HG03039 (cell line): ENCODE measurements at regions not wholly inside any gene's neighbourhood (a gene's known extent, or its start where the extent isn't known, plus 50 kb on each side); places are given as distances from the start of the nearest gene placed in this dataset.

Experiments
- ATAC-seq: cut with Tn5 transposase; IDR thresholded peaks from one replicate; pipeline ENCODE4 v1.9.1; 2021; ENCODE audit warnings: mild to moderate bottlenecking, moderate library complexity; ENCODE audit not compliant: unreplicated experiment

DNA sequence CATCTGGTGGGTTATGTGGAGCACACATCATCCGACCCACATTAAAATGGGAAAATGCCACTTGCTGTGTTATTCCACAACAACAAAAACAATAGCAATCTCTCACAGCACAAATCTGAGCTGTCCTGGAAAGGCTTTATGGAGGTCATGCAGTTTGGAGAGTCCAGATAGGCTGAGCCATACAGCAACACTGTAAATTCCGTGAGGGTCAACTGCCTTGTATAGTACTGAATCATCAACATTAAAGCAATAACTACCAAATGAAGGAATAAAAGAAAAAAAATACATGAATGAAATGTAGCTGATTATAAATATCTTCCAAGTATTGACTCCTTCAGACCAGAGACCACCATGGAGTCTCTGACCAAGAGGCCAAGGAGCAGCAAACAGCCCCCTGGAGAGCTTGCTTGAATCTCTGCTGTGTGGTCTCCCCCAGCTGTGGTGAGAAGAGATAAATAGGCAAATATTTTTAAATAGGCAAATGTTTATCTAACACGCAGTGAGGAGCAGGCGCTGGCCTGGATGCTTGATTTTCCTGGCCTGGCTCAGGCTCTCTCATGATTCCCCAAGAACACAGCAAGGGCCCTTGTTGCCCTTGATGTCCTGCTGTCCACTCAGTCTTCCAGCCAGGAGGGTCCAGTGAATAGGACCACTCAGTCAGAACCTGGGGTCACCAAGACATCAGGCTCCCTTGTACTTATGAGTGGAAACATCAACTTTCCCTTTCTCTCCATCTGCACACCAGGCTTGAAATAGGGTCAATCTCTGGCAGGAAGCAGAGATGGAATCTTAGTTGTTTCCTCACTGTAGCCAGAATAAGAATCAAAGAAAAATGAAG is 1021.3 kb downstream of the XPNPEP1 start:
- ATAC-seq, result no peak

DNA sequence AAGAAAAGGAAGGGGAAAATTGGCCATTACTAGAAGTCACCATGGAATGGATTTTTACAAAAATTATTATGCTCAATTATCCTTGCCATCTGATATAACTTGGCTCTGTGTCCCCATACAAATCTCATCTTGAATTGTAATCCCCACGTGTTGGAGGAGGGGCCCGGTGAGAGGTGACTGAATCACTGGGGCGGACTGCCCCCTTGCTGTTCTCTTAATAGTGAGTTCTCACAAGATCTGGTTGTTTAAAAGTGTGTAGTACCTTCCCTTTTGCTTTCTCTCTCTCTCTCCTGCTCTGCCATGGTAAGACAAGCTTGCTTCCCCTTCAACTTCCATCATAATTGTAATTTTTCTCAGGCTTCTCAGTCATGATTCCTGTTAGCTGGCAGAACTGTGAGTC is 1023.6 kb downstream of the XPNPEP1 start:
- ATAC-seq, result no peak

DNA sequence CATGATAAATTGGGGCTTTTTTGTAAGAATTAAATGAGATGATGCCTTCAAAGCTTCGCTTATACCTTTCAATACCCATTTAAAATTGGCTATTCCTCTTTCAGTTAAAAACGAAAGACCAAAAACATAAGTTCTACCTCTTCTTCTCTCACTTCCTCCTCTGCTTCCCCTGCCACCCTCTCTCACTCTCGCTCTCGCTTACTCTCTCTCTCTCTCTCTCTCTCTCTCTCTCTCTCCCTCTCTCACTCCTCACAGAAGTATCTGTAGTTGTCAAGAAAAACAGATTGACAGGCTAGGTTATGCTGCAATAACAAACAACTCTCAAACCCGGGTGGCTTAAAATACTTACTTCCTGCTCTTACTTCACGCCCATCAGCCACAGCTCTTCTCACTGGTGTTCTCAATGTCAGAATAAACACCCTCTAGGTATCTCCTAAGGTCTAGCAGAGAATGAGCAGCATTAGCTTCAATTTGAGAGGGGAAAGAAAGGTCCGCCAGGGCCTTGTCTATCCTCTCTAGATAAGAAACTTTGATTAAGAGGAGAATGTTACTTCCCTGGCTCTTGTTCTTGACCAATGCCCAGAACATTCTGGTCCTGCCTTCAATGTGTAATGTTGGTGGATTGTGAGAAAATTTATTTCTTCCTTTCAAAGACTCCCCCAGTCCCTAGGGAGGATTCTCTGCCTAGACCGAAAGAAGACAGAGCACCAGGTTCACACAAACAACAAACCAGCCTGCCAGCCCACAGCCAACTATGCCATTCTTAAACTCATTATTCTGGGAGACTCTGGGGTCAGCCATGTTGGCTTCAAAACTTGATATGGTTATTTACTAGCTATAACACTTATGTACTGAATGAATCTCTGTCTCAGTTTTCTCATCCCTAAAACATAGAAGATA is 1028.7 kb downstream of the XPNPEP1 start:
- ATAC-seq, result peak; percentile 59

DNA sequence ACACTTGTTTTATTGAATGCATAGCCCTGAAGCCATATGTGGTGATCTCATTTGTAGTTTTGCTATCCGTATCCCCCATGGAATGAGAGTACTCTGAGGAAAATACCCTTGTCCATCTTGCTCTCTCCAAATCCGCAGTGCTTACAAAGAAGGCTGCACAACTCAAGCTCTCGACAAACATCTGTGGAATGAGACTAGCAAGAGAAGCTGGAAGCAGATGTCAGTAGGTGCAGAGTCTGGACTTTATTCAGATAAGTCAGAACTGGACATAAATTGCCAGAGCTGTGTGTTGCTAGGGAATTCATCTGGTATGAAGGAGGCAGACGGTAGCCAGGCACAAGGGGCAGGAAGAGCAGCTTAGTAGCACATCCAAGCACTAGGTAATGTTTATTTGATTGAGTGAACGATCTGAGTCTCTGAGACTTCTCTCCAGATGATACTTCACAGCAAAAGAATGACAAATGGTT is 1046.2 kb downstream of the XPNPEP1 start:
- no peak for ATAC-seq

DNA sequence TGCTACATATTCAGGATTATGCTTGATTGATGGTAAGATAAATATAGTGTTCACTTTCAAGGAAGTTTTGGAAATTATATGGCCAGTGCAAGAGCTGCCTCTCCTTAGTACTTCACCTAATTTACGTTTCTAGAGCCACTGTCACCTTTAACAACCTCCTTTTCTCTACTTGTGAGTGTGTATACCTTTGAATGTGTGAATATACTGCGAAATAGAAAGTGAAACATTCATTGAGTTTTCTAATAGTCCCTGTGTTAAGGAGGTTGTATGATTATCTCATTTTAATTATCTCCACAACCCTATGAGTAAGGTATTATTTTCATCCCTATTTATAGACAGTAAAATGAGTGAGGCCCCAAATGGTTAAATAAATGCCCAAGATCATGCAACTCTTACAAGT is 1050.5 kb downstream of the XPNPEP1 start:
- ATAC-seq, result no peak

DNA sequence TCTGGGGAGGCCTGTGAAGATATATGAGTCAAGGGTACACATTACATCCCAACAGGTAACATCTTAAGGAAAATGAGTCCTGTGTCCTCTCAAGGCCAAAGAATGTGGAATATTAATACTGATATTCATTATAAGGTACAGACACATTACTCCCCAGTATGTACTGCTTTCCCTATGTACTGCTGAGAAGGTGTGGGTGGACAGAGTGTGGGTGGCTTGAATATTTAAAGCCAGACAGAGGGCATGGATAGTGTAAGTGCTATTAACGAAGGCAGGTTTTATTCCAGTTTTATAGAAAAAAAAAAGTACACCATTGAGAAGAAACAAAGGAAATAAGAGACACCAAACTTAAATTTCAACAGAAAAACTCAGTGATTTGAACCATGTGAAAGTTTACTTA is 1054.4 kb downstream of the XPNPEP1 start:
- no peak for ATAC-seq

DNA sequence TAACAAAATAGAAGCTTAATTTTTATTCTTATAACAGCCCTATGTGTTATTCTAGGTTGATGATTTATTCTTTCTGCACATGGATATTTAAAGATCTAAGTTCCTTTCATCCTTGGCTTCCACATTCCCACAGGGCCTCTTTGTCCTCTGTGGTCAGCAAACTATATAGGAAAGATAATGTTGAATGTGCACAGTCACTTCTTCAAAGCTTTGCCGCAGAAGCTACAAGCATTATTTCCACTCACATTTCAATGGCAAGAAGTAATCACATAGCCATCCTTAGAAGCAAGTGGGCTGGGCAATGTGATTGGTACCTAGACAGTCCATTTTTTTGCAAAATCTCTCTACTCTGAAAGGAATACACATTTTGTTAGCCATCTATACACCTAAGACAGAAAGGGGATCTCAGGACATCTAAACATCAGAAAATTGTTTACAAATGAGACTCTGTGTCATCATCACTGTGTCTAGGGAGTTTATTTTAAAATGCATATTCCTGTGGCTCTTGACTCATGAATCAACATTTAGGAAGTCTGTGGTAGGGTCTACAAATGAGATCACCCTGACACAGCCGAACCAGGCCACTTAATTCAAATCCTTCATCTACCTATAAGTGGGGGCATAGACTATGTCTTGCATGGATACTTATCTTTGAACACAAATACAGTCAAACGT is 1060.5 kb downstream of the XPNPEP1 start:
- ATAC-seq, result no peak

DNA sequence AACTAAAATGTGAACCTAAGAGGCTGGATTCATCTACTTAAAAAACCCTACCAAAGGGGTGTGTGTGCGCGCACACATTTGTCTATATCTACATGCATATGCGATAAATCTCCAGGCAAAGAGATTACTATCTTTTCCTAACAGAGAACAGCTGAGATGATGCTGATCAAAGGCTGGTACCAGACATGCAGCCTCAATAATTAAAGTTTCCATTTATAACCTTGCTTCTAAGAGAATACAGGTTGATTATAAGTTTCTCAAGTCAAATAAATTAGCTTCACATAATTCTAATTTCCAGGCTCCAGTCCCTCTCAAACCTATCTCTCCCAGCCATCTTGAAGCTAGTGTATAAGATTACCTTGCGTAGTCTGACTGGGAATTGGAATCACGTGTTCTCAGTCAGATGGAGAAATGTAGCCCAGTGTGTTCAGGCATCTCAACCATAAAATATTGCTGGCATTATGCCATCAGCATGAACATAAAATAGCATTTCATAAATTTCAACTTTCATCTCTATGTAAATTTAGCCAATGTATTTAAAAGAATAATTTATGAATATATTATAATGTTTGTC is 1062.0 kb downstream of the XPNPEP1 start:
- no peak for ATAC-seq

DNA sequence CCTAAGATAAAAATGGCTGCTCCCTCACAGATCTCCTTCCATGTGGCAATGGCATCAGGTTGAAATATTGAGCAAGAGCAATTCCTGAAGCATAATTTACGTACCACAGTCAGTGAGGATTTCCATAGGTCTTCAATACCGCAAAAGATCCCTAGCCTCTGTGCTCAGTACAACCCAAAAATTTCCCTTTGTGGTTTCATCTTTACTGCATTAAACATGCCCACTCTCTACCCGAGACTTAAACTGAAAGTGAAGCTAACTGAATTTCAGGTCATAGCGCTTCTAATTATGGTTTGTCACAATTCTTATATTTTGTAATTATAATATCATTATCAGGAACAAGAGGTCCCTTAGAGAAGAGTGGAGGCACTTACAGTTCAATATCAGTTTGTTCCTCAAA is 1071.1 kb downstream of the XPNPEP1 start:
- ATAC-seq, result peak; percentile 84

DNA sequence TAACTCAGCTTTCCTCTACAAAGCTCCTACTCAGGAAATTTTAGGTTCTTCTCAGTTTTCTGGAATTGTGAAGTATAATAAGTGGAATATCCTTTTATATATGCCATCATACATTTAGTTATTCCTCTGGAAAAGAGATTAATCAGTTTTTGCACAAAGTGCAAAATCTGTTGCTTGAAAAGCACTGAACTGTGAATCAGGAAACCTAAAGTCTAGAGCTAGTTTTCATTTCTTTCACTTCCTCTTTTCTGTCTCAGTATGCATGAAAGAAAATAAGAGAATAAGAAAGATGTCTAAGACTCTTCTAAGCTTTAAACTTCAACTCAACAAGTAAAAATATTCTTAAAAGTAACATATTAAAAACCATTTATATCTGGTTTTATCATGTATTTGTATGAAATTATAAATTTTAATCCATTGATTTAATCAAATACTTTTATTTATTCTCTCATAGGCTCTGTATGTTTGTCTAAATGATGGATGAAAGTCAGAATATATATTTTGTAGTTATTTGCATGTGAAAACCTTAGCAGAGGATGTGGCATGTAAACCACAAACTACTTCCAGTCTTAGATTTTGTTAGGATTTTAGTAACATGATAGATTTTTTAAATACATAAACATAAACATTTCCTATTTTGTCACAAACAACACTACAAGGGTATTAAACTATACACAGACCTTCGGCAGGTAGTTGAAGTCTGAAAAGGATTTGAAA is 1073.0 kb downstream of the XPNPEP1 start:
- ATAC-seq, result peak; percentile 81

DNA sequence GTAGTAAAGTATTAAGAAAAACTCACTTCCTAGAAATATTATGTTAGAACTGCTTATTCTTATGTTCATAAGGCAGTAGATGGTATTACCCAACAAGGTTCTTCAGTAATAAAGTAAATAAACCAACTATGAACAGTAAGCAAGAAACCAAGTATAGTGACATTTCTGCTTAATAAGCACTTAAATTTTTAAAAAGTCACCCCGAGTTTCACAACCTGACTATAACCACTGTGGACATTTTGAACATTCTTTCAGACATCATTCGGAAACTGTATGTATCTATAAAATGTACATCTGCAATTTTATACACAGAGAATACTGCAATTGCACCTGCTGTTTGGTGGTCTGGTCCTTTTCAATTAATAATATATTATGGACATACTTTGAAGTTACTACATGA is 1073.6 kb downstream of the XPNPEP1 start:
- ATAC-seq, result no peak

DNA sequence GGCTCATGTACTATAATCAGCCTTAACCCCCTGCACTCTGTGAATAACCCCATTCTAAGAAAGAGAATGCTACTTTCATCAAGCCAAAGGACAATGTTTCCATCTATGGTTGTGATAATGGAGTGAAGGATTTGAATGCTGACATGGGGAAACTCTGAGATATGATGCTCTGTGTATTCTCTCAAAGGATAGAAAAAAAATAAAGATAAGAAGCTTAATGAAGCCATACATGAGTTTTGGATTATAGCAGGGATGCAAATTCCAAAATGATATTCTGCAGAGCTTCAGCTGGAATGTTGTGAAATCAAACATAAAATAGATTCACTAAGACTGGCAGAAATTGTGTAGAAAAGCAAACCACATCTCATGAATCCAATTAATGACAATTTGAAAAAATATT is 1074.1 kb downstream of the XPNPEP1 start:
- ATAC-seq, result no peak

DNA sequence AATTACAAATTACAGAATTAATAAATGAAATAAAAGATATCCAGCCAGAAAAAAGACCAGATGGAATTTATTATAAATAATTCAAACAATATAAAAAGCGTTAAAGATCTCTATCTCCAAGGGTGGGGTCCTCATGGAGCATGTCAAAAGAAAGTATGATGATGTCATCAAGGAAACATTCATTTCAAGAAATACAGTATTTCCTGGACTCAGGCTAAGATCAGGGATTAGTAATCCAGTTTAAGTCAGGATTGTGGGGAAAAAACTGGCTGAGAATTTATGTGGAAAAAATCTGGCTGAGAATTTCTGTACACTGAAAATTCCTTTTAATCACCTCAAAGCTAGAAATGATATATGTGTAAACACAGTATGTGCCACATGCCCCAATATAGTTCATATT is 1075.3 kb downstream of the XPNPEP1 start:
- ATAC-seq, result no peak

DNA sequence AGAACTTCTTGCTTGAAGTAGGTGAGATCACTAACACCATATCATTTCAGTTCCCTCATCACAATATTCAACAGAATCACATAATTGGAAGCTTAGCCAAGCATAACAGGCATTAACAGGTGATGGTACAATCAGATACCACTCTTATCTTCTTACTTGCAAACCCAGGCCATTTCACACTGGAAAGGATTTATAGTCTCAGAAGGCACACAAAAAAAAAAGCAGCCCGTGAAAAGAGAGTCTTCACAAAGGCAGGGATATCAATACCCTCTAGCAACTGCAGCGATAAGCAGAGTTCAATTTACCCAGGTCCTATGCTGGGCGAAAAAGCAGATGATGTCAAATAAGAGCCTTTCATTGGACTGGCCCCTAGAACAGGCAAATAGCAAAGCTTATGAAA is 1082.4 kb downstream of the XPNPEP1 start:
- no peak for ATAC-seq

DNA sequence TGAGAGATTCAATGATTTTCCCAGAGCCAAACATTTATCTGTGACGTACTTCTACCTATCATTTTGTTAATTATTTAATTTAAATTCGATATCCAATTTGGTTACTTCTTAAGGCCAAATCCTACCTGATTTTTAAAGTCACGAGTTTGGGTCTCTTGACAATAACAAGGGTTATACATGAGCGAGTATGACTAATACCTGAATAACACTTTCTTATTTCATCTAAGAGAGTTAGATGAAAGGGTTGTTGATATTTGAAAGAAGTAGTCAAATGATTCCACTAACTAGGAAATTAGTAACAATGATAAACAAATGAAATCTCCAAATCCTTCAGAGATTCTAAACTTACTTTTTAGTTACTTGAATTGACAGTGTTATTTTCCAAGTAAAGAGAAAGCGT is 1086.9 kb downstream of the XPNPEP1 start:
- ATAC-seq, result no peak

DNA sequence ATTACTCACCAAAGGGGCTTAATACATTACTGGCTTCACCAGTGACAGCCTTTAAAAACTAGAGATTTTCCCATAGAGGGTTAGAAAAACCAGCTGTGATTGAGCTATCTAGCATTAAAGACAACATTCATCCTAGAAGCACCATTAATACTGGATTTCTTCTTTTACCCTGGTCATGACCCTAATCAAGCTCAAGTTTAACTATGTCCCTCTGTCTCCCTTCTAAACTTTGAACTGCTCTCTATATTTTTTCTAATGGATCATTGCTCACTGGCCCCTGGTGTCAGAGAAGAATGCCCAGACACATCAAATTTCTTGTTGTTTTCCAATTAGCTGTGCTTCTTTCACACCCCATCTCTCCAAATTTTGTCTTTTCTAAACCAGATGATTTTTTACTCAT is 1101.3 kb downstream of the XPNPEP1 start:
- ATAC-seq, result no peak

DNA sequence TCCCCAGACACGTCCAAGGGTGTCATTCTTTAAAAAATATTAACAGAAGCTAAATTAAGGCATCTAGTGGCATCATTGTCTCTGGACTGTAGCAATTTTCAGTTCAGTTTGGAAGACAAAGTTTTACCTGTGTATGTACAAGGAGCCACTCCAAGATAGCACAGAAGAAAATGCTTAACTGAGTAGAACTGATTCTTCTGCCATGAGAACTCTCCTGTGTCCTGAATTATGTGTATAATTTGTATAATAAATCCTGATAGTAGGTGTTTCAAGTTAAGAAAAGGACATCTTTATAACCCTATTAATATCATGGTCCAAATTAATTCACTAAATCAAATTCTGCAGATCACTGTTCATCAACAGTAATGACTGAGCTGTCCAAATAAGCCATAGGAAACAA is 1104.0 kb downstream of the XPNPEP1 start:
- ATAC-seq, result no peak

DNA sequence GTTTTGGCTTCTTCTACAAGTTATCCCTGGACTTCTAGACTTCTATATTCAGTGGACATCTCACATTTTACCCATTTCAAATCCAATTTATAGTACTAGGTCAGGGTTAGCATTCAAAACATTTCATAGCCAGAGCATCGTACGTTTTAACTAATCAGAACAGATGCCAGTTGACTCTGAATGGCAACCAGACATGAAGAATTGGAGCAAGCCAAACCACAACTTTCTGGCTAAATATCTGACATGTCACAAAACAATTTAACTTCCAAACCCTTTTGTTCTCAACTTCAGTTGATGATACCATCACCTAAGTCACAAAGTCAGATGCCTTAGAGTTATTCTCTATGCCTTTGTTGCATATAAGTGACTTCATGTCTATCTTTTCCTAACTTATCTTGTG is 1105.7 kb downstream of the XPNPEP1 start:
- ATAC-seq, result no peak

DNA sequence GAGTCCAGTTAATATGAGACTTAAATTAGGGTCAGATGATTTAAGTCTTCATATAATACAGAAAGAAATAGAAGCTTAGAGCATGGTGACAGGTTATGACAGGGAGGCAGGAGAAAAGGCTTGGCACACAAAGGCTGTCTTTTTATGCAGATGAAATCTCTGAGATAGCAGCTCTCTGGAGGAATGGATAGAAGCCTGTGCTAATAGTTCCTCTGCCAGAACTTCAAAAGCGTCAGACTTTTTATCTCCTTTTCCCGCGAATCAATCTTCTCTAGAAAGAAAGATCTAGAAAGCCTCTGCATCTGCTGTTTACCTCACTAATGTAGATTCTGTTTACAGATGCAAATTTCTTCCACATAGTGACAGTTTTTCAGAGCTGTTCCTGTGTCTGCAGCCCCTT is 1106.2 kb downstream of the XPNPEP1 start:
- ATAC-seq, result no peak

DNA sequence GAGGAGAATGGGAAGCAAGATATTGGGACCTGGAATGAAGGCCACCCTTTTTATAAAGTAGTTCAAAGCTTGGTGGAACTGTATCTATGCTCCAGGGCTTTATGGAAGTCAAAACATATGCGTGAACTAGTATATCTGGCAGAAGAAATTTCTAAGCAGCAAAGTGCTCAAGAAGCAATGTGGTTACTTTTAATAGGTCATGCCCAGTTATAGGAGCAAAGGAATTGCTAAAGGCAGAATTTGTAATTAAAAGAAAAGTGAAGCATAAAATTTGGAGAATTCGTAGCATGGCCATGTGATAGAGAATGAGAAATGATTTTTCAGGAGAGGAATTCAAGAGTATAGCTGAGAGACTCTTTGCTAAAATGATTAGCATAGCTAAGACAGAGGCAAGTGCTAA is 1110.4 kb downstream of the XPNPEP1 start:
- no peak for ATAC-seq
